ENCODE measurements at regions not wholly inside any gene's neighbourhood (a gene's known extent, or its start where the extent isn't known, plus 50 kb on each side); places are given as distances from the start of the nearest gene placed in this dataset.

DNA sequence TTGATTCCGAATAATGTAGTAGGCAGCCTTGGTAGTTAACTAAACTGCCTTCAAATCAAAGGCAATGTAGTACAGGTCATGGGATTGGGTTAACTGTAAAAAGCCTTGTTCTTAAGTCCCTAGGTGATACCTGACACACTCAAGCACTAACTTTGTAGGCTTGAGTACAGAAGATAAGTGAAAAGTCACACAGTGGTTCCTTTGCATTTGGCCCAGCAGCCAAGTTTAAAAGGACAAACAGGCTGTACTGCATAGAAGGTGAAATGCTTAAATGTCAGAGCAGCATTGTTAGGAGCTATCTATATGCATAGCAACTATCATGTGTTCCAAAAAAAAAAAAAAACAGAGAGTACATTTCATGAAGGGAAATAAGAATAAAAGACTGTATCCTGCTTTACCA, 178.4 kb downstream of the ATOH1 start:
- Histone ChIP-seq H3K9me2 (no peaks in the 10 kb centered on the region), H2AFZ (ENCODE audit: low read depth) (no peak overlapping the region), H3K36me3 (replicated peaks in 1 of 2; ENCODE audit: control insufficient read depth in 1 of 2, insufficient read depth in 2 of 2, low read length in 1 of 2) (no peaks in the 10 kb centered on the region), H3K27me3 (ENCODE audit: insufficient read depth) (no peaks in the 10 kb centered on the region), H3K9me3 (no peaks in the 10 kb centered on the region), H3K4me3 (ENCODE audit: low read depth in 2 of 2, low read length in 1 of 2) (no peak overlapping the region), H3K9ac (no peak overlapping the region), H3K4me1 (ENCODE audit: control insufficient read depth in 1 of 2, insufficient read depth in 2 of 2, low read depth in 1 of 2, low read length in 1 of 2) (no peaks in the 10 kb centered on the region), H3K4me2 (no peak overlapping the region), H3F3A (replicated peaks; ENCODE audit: insufficient read depth) (no peaks in the 10 kb centered on the region), H4K20me1 (ENCODE audit: insufficient read depth) (no peaks in the 10 kb centered on the region), H3K27ac (ENCODE audit: low read depth in 2 of 2, low read length in 1 of 2) (no peak overlapping the region), H3K79me2 (ENCODE audit: insufficient read depth) (no peaks in the 10 kb centered on the region)
- DNase-seq, result no peak
- CTCF ChIA-PET, result interaction anchor here (1.4 to 2.1 kb wide), 3 partner anchors 14 to 120 kb away, joined by 3 to 8 read pairs (median 3); no protein-coding TSS in a partner anchor
- no peak for TF ChIP-seq MEF2A (IDR thresholded peaks at IDR 0.05; ENCODE audit: borderline replicate concordance, low read depth)
- TF ChIP-seq, protein P1, sequence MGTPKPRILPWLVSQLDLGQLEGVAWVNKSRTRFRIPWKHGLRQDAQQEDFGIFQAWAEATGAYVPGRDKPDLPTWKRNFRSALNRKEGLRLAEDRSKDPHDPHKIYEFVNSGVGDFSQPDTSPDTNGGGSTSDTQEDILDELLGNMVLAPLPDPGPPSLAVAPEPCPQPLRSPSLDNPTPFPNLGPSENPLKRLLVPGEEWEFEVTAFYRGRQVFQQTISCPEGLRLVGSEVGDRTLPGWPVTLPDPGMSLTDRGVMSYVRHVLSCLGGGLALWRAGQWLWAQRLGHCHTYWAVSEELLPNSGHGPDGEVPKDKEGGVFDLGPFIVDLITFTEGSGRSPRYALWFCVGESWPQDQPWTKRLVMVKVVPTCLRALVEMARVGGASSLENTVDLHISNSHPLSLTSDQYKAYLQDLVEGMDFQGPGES (IDR thresholded peaks at IDR 0.05; ENCODE audit: low read depth, low read length), result no peak
- TF ChIP-seq ELF1 (IDR thresholded peaks at IDR 0.05), result no peak
- TF ChIP-seq FOSL2 (IDR thresholded peaks at IDR 0.05; ENCODE audit: borderline replicate concordance, low read depth), result no peak
- no peak for TF ChIP-seq NFIC (IDR thresholded peaks at IDR 0.05; ENCODE audit: borderline replicate concordance)
- no peak for TF ChIP-seq RCOR1 (IDR thresholded peaks at IDR 0.05; ENCODE audit: low read length)
- TF ChIP-seq TEAD4 (IDR thresholded peaks at IDR 0.05; ENCODE audit: borderline replicate concordance, insufficient read depth), result no peak
- no peak for TF ChIP-seq RXRA (IDR thresholded peaks at IDR 0.05; ENCODE audit: borderline replicate concordance, low read depth)
- TF ChIP-seq EP300 (IDR thresholded peaks at IDR 0.05; ENCODE audit: borderline replicate concordance in 1 of 2, low read depth in 1 of 2, low read length in 1 of 2), result no peak
- no peak for TF ChIP-seq GABPA (IDR thresholded peaks at IDR 0.05; ENCODE audit: low read depth)
- no peak for TF ChIP-seq JUND (IDR thresholded peaks at IDR 0.05)
- TF ChIP-seq, protein P2, sequence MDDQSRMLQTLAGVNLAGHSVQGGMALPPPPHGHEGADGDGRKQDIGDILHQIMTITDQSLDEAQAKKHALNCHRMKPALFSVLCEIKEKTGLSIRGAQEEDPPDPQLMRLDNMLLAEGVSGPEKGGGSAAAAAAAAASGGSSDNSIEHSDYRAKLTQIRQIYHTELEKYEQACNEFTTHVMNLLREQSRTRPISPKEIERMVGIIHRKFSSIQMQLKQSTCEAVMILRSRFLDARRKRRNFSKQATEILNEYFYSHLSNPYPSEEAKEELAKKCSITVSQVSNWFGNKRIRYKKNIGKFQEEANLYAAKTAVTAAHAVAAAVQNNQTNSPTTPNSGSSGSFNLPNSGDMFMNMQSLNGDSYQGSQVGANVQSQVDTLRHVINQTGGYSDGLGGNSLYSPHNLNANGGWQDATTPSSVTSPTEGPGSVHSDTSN (IDR thresholded peaks at IDR 0.05), result no peak
- WGBS (ENCODE audit: low lambda C conversion rate), result 11% methylated on average over 1 of the region's 1 CpG
- POLR2A ChIA-PET, result no interaction called here

DNA sequence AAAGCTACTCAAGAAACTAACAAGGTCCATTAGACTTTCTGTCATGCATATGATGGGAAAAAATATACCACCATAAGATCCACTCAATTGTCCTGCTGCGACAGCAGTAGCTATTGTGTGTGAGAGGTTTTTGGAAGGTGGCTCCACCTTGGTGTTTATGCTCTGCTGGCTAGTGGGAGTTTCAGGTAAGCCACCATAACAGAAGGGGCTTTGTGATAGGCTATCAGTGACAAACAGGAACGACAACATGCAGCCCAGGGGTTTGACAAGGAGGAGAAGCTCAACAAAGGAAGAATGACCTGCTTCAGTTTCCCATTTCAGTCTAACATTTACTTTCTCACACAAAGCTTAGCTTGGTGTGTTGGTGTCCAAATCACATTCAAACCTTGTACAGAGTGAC, 182.6 kb downstream of the ATOH1 start:
- no peak for DNase-seq
- no peaks in the 10 kb centered on the region for H3K27me3 ChIP-seq (ENCODE audit: insufficient read depth)
- no peaks in the 10 kb centered on the region for H3K4me1 ChIP-seq (ENCODE audit: control insufficient read depth in 1 of 2, insufficient read depth in 2 of 2, low read depth in 1 of 2, low read length in 1 of 2)
- no peaks in the 10 kb centered on the region for H3K36me3 ChIP-seq (replicated peaks in 1 of 2; ENCODE audit: control insufficient read depth in 1 of 2, insufficient read depth in 2 of 2, low read length in 1 of 2)
- CTCF ChIA-PET, result interaction anchor here (0.7 to 0.9 kb wide), 3 partner anchors 11 to 220 kb away, joined by 3 read pairs; no protein-coding TSS in a partner anchor
- H3K4me2 ChIP-seq, result no peak overlapping the region
- H3K27ac ChIP-seq (ENCODE audit: low read depth in 2 of 2, low read length in 1 of 2), result no peak overlapping the region
- H2AFZ ChIP-seq (ENCODE audit: low read depth), result no peak overlapping the region
- no peaks in the 10 kb centered on the region for H4K20me1 ChIP-seq (ENCODE audit: insufficient read depth)
- 32% methylated on average over 2 of the region's 2 CpGs for WGBS (ENCODE audit: low lambda C conversion rate)
- H3K4me3 ChIP-seq (ENCODE audit: low read depth in 2 of 2, low read length in 1 of 2), result no peak overlapping the region
- H3K9me3 ChIP-seq, result no peaks in the 10 kb centered on the region
- no peak overlapping the region for H3K9ac ChIP-seq
- no peaks in the 10 kb centered on the region for H3K79me2 ChIP-seq (ENCODE audit: insufficient read depth)
- POLR2A ChIA-PET, result no interaction called here
- no peaks in the 10 kb centered on the region for H3K9me2 ChIP-seq
- no peaks in the 10 kb centered on the region for H3F3A ChIP-seq (replicated peaks; ENCODE audit: insufficient read depth)
- TF ChIP-seq NFIC (IDR thresholded peaks at IDR 0.05; ENCODE audit: borderline replicate concordance) (no peak), GATA2 (CRISPR knock-in tag; IDR thresholded peaks at IDR 0.05) (no peak), CHD2 (IDR thresholded peaks at IDR 0.05; ENCODE audit: low read length, partially characterized antibody) (no peak), RCOR1 (IDR thresholded peaks at IDR 0.05; ENCODE audit: low read length) (no peak), FOSL2 (IDR thresholded peaks at IDR 0.05; ENCODE audit: borderline replicate concordance, low read depth) (no peak), GABPA (IDR thresholded peaks at IDR 0.05; ENCODE audit: low read depth) (no peak), FOXJ3 (CRISPR knock-in tag; IDR thresholded peaks at IDR 0.05) (no peak), YY1 (IDR thresholded peaks at IDR 0.05; ENCODE audit: low read depth) (no peak), ELF1 (IDR thresholded peaks at IDR 0.05) (no peak), MEF2A (IDR thresholded peaks at IDR 0.05; ENCODE audit: borderline replicate concordance, low read depth) (no peak), TAF1 (IDR thresholded peaks at IDR 0.05; ENCODE audit: borderline replicate concordance, low read depth, low read length) (no peak), TEAD4 (IDR thresholded peaks at IDR 0.05; ENCODE audit: borderline replicate concordance, insufficient read depth) (no peak), JUND (IDR thresholded peaks at IDR 0.05) (no peak), SMC3 (IDR thresholded peaks at IDR 0.05; ENCODE audit: low read depth, low read length) (no peak), MXI1 (IDR thresholded peaks at IDR 0.05; ENCODE audit: low read depth, low read length) (no peak), RAD21 (IDR thresholded peaks at IDR 0.05; ENCODE audit: low read length) (no peak)
- TF ChIP-seq, protein P3, sequence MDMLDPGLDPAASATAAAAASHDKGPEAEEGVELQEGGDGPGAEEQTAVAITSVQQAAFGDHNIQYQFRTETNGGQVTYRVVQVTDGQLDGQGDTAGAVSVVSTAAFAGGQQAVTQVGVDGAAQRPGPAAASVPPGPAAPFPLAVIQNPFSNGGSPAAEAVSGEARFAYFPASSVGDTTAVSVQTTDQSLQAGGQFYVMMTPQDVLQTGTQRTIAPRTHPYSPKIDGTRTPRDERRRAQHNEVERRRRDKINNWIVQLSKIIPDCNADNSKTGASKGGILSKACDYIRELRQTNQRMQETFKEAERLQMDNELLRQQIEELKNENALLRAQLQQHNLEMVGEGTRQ (IDR thresholded peaks at IDR 0.05; ENCODE audit: borderline replicate concordance, low read depth, low read length), result no peak
- TF ChIP-seq, protein P4, sequence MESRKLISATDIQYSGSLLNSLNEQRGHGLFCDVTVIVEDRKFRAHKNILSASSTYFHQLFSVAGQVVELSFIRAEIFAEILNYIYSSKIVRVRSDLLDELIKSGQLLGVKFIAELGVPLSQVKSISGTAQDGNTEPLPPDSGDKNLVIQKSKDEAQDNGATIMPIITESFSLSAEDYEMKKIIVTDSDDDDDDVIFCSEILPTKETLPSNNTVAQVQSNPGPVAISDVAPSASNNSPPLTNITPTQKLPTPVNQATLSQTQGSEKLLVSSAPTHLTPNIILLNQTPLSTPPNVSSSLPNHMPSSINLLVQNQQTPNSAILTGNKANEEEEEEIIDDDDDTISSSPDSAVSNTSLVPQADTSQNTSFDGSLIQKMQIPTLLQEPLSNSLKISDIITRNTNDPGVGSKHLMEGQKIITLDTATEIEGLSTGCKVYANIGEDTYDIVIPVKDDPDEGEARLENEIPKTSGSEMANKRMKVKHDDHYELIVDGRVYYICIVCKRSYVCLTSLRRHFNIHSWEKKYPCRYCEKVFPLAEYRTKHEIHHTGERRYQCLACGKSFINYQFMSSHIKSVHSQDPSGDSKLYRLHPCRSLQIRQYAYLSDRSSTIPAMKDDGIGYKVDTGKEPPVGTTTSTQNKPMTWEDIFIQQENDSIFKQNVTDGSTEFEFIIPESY (IDR thresholded peaks at IDR 0.05; ENCODE audit: borderline replicate concordance, low read depth), result no peak

Measured in SK-N-SH (cell line).